Liver (tissue), 8 donors: ENCODE measurements at regions not wholly inside any gene's neighbourhood (a gene's known extent, or its start where the extent isn't known, plus 50 kb on each side); places are given as distances from the start of the nearest gene placed in this dataset.

Experiments
- DNase-seq: peaks from one replicate; pipeline ENCODE4 v3.0.0-alpha.2; 2017; ENCODE audit warnings: low spot score
- H3K27ac ChIP-seq, 2 donors: one replicate each; pipeline ENCODE4 v1.7.0; 2013; ENCODE audit warnings: inconsistent platforms in 2 of 2, low read length in 2 of 2, control low read depth in 1 of 2, low read depth in 1 of 2, mild to moderate bottlenecking in 1 of 2
- H3K27me3 ChIP-seq, 4 donors: one replicate each; pipeline versions ENCODE4 v1.6.1 to v1.7.0; 2013; ENCODE audit warnings: low read length in 3 of 4, inconsistent platforms in 1 of 4, mild to moderate bottlenecking in 1 of 4, moderate library complexity in 1 of 4; ENCODE audit not compliant: control insufficient read depth in 4 of 4, insufficient read depth in 4 of 4
- H3K36me3 ChIP-seq, 4 donors: one replicate each; pipeline versions ENCODE4 v1.6.1 to v1.7.0; 2013; ENCODE audit warnings: low read length in 3 of 4, mild to moderate bottlenecking in 3 of 4, low read depth in 1 of 4, moderate library complexity in 1 of 4; ENCODE audit not compliant: control insufficient read depth in 4 of 4, insufficient read depth in 3 of 4
- H3K4me1 ChIP-seq, 4 donors: one replicate each; pipeline versions ENCODE4 v1.6.1 to v1.7.0; 2013; ENCODE audit warnings: low read length in 3 of 4, mild to moderate bottlenecking in 3 of 4, moderate library complexity in 1 of 4; ENCODE audit not compliant: control insufficient read depth in 4 of 4, insufficient read depth in 4 of 4
- H3K4me3 ChIP-seq, 3 donors: one replicate each; pipeline versions ENCODE4 v1.6.1 to v1.7.0; 2013; ENCODE audit warnings: low read length in 3 of 3, control low read depth in 1 of 3, low read depth in 1 of 3, mild to moderate bottlenecking in 1 of 3
- H3K9ac ChIP-seq, 2 donors: one replicate each; pipeline ENCODE4 v1.7.0; 2013; ENCODE audit warnings: low read length in 2 of 2, mild to moderate bottlenecking in 2 of 2, moderate library complexity in 2 of 2, control low read depth in 1 of 2, low read depth in 1 of 2
- H3K9me3 ChIP-seq, 4 donors: one replicate each; pipeline versions ENCODE4 v1.6.1 to v1.7.0; 2013; ENCODE audit warnings: low read length in 3 of 4; ENCODE audit not compliant: control insufficient read depth in 4 of 4
- ATF3 ChIP-seq: IDR thresholded peaks from 2 replicates; pipeline ENCODE4 v1.6.1; 2016; ENCODE audit warnings: antibody characterized with exemption
- CTCF ChIP-seq: fragments of 150-350 bp; IDR thresholded peaks from 2 replicates; pipeline ENCODE4 v1.5.1; 2017; ENCODE audit warnings: improper control_type of control experiment, low read depth, low read length; ENCODE audit not compliant: missing input control
- EGR1 ChIP-seq, 2 donors: IDR thresholded peaks; 2 replicates each; pipeline ENCODE4 v1.6.1; 2016 to 2018; ENCODE audit warnings: antibody characterized with exemption in 2 of 2, low read depth in 2 of 2
- FOXA1 ChIP-seq: IDR thresholded peaks from 2 replicates; pipeline ENCODE4 v1.6.1; 2016; ENCODE audit warnings: antibody characterized with exemption
- FOXA2 ChIP-seq: IDR thresholded peaks from 2 replicates; pipeline ENCODE4 v1.6.1; 2016; ENCODE audit warnings: antibody characterized with exemption
- GABPA ChIP-seq, 2 donors: IDR thresholded peaks in 1 of 2; conservative IDR thresholded peaks in 1 of 2; 2 replicates each; pipeline ENCODE4 v1.6.1; 2016; ENCODE audit warnings: antibody characterized with exemption in 2 of 2, mild to moderate bottlenecking in 1 of 2, moderate library complexity in 1 of 2
- HNF4A ChIP-seq, 2 donors: conservative IDR thresholded peaks; 2 replicates each; pipeline ENCODE4 v1.6.1; 2016; ENCODE audit warnings: antibody characterized with exemption in 2 of 2, mild to moderate bottlenecking in 2 of 2
- HNF4G ChIP-seq: IDR thresholded peaks from 2 replicates; pipeline ENCODE4 v1.6.1; 2016; ENCODE audit warnings: antibody characterized with exemption
- JUND ChIP-seq, 2 donors: IDR thresholded peaks; 2 replicates each; pipeline ENCODE4 v1.6.1; 2016; ENCODE audit warnings: antibody characterized with exemption in 2 of 2
- MAX ChIP-seq: IDR thresholded peaks from 2 replicates; pipeline ENCODE4 v1.6.1; 2016; ENCODE audit warnings: antibody characterized with exemption
- NR2F2 ChIP-seq: IDR thresholded peaks from 2 replicates; pipeline ENCODE4 v1.6.1; 2016; ENCODE audit warnings: antibody characterized with exemption
- RAD21 ChIP-seq, 2 donors: IDR thresholded peaks; 2 replicates each; pipeline ENCODE4 v1.6.1; 2016; ENCODE audit warnings: antibody characterized with exemption in 2 of 2, mild to moderate bottlenecking in 2 of 2
- RXRA ChIP-seq, 2 donors: IDR thresholded peaks; 2 replicates each; pipeline ENCODE4 v1.6.1; 2017 to 2018; ENCODE audit warnings: antibody characterized with exemption in 2 of 2, mild to moderate bottlenecking in 1 of 2
- SP1 ChIP-seq: IDR thresholded peaks from 2 replicates; pipeline ENCODE4 v1.6.1; 2018; ENCODE audit warnings: antibody characterized with exemption, mild to moderate bottlenecking
- TAF1 ChIP-seq: conservative IDR thresholded peaks from 2 replicates; pipeline ENCODE4 v1.6.1; 2016; ENCODE audit warnings: antibody characterized with exemption, mild to moderate bottlenecking
- YY1 ChIP-seq: IDR thresholded peaks from 2 replicates; pipeline ENCODE4 v1.6.1; 2016; ENCODE audit warnings: antibody characterized with exemption, mild to moderate bottlenecking
- ZBTB33 ChIP-seq: IDR thresholded peaks from 2 replicates; pipeline ENCODE4 v1.6.1; 2016; ENCODE audit warnings: antibody characterized with exemption
- WGBS: extraction: QIAGEN DNeasy Blood & Tissue Kit; methylation state at CpG from one replicate; pipeline ENCODE4 v1.1.7; 2013; 5-methylcytosine and 5-hydroxymethylcytosine counted together
- TF ChIP-seq, protein P1 (sequence below): IDR thresholded peaks from 2 replicates; pipeline ENCODE4 v1.6.1; 2016; ENCODE audit warnings: antibody characterized with exemption, mild to moderate bottlenecking
- donor health status: healthy.
- donor health status: healthy.
- donor health status: healthy.
- donor health status: healthy.
- donor health status: healthy.

DNA sequence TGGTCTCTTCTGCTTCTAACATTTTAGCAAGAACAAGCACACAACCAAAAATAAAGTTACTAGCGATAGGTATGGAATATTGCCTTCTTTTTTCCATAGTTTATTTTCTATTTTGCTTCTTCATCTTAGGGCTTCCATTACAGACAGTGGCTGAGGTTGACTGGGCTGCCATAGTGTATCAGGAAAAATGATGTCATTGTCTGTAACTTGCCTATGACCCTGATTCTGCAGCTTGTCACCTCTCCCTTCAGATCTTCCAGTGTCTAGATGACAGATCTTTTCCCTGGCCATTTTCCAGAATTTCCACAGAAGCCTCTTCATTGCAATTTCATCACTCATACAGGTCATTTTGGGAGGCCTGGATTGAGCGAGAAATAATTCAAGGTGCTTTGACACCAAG, 308.5 kb downstream of the EPHA4 start:
- 91% methylated on average over 2 of the region's 2 CpGs for WGBS
- Histone ChIP-seq H3K4me3 (no peak overlapping the region), H3K27me3 (peaks cover 0 to 3% (median 0%) of the 10 kb centered on the region in 4 donors), H3K9ac (no peak overlapping the region), H3K9me3 (no peaks in the 10 kb centered on the region), H3K27ac (no peak overlapping the region), H3K36me3 (no peaks in the 10 kb centered on the region), H3K4me1 (no peaks in the 10 kb centered on the region)
- TF ChIP-seq JUND (IDR thresholded peaks at IDR 0.05) (no peak), RAD21 (IDR thresholded peaks at IDR 0.05) (no peak), GABPA (IDR thresholded peaks at IDR 0.05 in 1 of 2, conservative IDR thresholded peaks at IDR 0.05 in 1 of 2) (no peak), ATF3 (no peak), YY1 (no peak), MAX (no peak), FOXA2 (no peak), HNF4G (no peak), EGR1 (IDR thresholded peaks at IDR 0.05; ENCODE audit: low read depth in 2 of 2) (no peak), NR2F2 (no peak), TAF1 (no peak), ZBTB33 (no peak), CTCF (no peak), RXRA (IDR thresholded peaks at IDR 0.05) (no peak)
- DNase-seq: no peak

GRCh38 chr2:221264318-221264717, 307.8 kb downstream of the EPHA4 start:
- H3K4me3 ChIP-seq: no peak overlapping the region
- TF ChIP-seq CTCF: no peak
- no peak for TF ChIP-seq MAX
- TF ChIP-seq, protein P1, sequence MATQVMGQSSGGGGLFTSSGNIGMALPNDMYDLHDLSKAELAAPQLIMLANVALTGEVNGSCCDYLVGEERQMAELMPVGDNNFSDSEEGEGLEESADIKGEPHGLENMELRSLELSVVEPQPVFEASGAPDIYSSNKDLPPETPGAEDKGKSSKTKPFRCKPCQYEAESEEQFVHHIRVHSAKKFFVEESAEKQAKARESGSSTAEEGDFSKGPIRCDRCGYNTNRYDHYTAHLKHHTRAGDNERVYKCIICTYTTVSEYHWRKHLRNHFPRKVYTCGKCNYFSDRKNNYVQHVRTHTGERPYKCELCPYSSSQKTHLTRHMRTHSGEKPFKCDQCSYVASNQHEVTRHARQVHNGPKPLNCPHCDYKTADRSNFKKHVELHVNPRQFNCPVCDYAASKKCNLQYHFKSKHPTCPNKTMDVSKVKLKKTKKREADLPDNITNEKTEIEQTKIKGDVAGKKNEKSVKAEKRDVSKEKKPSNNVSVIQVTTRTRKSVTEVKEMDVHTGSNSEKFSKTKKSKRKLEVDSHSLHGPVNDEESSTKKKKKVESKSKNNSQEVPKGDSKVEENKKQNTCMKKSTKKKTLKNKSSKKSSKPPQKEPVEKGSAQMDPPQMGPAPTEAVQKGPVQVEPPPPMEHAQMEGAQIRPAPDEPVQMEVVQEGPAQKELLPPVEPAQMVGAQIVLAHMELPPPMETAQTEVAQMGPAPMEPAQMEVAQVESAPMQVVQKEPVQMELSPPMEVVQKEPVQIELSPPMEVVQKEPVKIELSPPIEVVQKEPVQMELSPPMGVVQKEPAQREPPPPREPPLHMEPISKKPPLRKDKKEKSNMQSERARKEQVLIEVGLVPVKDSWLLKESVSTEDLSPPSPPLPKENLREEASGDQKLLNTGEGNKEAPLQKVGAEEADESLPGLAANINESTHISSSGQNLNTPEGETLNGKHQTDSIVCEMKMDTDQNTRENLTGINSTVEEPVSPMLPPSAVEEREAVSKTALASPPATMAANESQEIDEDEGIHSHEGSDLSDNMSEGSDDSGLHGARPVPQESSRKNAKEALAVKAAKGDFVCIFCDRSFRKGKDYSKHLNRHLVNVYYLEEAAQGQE: no peak
- no peak for TF ChIP-seq NR2F2
- TF ChIP-seq FOXA2: no peak
- TF ChIP-seq EGR1 (IDR thresholded peaks at IDR 0.05; ENCODE audit: low read depth in 2 of 2): no peak
- no peak for TF ChIP-seq YY1
- TF ChIP-seq HNF4A (conservative IDR thresholded peaks at IDR 0.05): no peak
- TF ChIP-seq JUND (IDR thresholded peaks at IDR 0.05): no peak
- TF ChIP-seq FOXA1: no peak
- TF ChIP-seq RAD21 (IDR thresholded peaks at IDR 0.05): no peak
- TF ChIP-seq SP1: no peak
- TF ChIP-seq GABPA (IDR thresholded peaks at IDR 0.05 in 1 of 2, conservative IDR thresholded peaks at IDR 0.05 in 1 of 2): no peak
- 51% methylated on average over 2 of the region's 2 CpGs for WGBS
- H3K9me3 ChIP-seq: no peaks in the 10 kb centered on the region
- no peaks in the 10 kb centered on the region for H3K36me3 ChIP-seq
- H3K9ac ChIP-seq: no peak overlapping the region
- no peak overlapping the region for H3K27ac ChIP-seq
- DNase-seq: no peak
- no peaks in the 10 kb centered on the region for H3K4me1 ChIP-seq
- H3K27me3 ChIP-seq: peaks cover 0 to 3% (median 0%) of the 10 kb centered on the region in 4 donors
